SK-N-SH (cell line): ENCODE measurements at regions not wholly inside any gene's neighbourhood (a gene's known extent, or its start where the extent isn't known, plus 50 kb on each side); places are given as distances from the start of the nearest gene placed in this dataset.

Experiments
- CTCF ChIP-seq: fragments of 200-600 bp; sonication (generic); IDR thresholded peaks from 2 replicates; pipeline ENCODE4 v1.6.1; 2017; ENCODE audit warnings: antibody characterized with exemption, mild to moderate bottlenecking, moderate library complexity
- GABPA ChIP-seq: IDR thresholded peaks from 2 replicates; pipeline ENCODE4 v1.4.0; 2012; ENCODE audit warnings: low read depth, mild to moderate bottlenecking
- JUND ChIP-seq: IDR thresholded peaks from 2 replicates; pipeline ENCODE4 v1.4.0; 2012
- NRF1 ChIP-seq: IDR thresholded peaks from 2 replicates; pipeline ENCODE4 v1.6.1; 2012; ENCODE audit warnings: low read depth, mild to moderate bottlenecking, low read length
- POLR2AphosphoS5 ChIP-seq: IDR thresholded peaks from 2 replicates; pipeline ENCODE4 v1.6.1; 2012; ENCODE audit warnings: low read depth, low read length
- REST ChIP-seq: IDR thresholded peaks from 2 replicates; pipeline ENCODE4 v1.6.1; 2012; ENCODE audit warnings: mild to moderate bottlenecking, low read depth, low read length, moderate library complexity
- RXRA ChIP-seq: IDR thresholded peaks from 2 replicates; pipeline ENCODE4 v1.4.0; 2012; ENCODE audit warnings: low read depth, mild to moderate bottlenecking, borderline replicate concordance
- ZBTB33 ChIP-seq: IDR thresholded peaks from 2 replicates; pipeline ENCODE4 v1.4.0; 2012; ENCODE audit warnings: low read depth, borderline replicate concordance

- no peak for TF ChIP-seq REST
- TF ChIP-seq CTCF, result no peak
- TF ChIP-seq NRF1, result no peak
- no peak for TF ChIP-seq ZBTB33
- TF ChIP-seq POLR2AphosphoS5, result no peak
- TF ChIP-seq RXRA, result no peak
- no peak for TF ChIP-seq GABPA
- no peak for TF ChIP-seq JUND
Observed at GRCh38 chr21:45347048-45347711, 57.8 kb upstream of the COL18A1 start.
